SJCRH30 (cell line): ENCODE measurements at regions not wholly inside any gene's neighbourhood (a gene's known extent, or its start where the extent isn't known, plus 50 kb on each side); places are given as distances from the start of the nearest gene placed in this dataset.
"Not testable (repeated sequence)": the region's sequence is repeated elsewhere in the genome, so short reads cannot be mapped to it uniquely, and the experiment has no call there.

Experiments used
- DNase-seq, 2 experiments: peaks; one replicate each; pipeline ENCODE4 v3.0.0-alpha.2; 2015 to 2020
- H3K27ac ChIP-seq: fragments of 250-450 bp; sonication (Bioruptor Pico); 2 replicates; pipeline ENCODE4 v1.5.1; 2020; ENCODE audit warnings: mild to moderate bottlenecking, moderate library complexity
- H3K27me3 ChIP-seq: fragments of 250-450 bp; sonication (Bioruptor Pico); 2 replicates; pipeline ENCODE4 v1.5.1; 2020; ENCODE audit warnings: mild to moderate bottlenecking, moderate library complexity
- H3K36me3 ChIP-seq: fragments of 250-450 bp; sonication (Bioruptor Pico); 2 replicates; pipeline ENCODE4 v1.5.1; 2020; ENCODE audit warnings: mild to moderate bottlenecking, moderate library complexity
- H3K4me1 ChIP-seq: fragments of 250-450 bp; sonication (Bioruptor Pico); 2 replicates; pipeline ENCODE4 v1.5.1; 2020; ENCODE audit warnings: mild to moderate bottlenecking, moderate library complexity
- H3K4me3 ChIP-seq: fragments of 250-450 bp; sonication (Bioruptor Pico); 2 replicates; pipeline ENCODE4 v1.5.1; 2020; ENCODE audit warnings: mild to moderate bottlenecking, moderate library complexity
- H3K9me3 ChIP-seq: fragments of 250-450 bp; sonication (Bioruptor Pico); replicated peaks from 2 replicates; pipeline ENCODE4 v1.5.1; 2020; ENCODE audit warnings: mild to moderate bottlenecking, moderate library complexity

DNA sequence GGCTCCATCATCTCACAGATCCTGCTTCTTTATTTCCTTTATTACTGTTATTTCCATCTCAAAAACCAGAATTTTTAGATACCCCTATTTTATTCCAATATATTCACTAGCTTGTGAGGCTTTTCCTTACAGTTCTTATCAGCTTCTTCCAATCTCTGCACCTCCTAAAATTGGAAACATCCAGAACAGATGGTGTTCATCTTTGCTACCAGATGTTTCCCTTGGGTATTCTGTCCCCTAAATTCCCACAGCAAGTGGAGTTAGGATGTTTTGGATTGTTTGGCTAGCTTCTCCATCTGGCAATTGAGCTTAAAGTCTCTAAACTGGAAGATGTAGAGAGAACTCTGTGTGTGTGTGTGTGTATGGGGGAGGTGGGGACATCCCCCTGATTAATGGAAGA lies 580.4 kb downstream of the DTWD2 start:
- peaks cover 3% of the 10 kb centered on the region for H3K4me1 ChIP-seq
- peaks cover 5% of the 10 kb centered on the region; the same call in 1 of the 2 replicates for H3K9me3 ChIP-seq
- no peaks in the 10 kb centered on the region; the same call in 1 of the 2 replicates for H3K36me3 ChIP-seq
- H3K27me3 ChIP-seq = no peaks in the 10 kb centered on the region
- DNase-seq = no peak
- no peak overlapping the region for H3K4me3 ChIP-seq
- no peak overlapping the region for H3K27ac ChIP-seq

DNA sequence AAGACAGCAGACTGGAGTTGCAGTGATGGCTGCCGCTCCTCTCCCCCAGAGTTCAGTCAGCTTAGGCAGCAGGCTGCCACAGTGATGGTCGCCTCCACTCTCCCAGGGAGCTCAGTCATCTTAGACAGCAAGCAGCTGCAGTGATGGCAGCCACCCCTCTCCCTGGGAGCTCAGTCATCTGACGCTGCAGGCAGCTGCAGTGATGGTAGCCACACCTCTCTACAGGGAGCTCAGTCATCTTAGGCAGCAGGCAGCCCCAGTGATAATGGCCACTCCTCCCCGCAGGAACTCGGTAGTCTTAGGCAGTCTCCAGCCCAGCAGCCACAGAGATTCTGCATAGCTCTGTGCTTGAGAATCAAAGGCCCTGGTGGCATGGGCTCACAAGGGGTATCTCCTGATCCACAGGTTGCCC lies 582.7 kb downstream of the DTWD2 start:
- H3K4me1 ChIP-seq = peaks cover 3% of the 10 kb centered on the region
- H3K4me3 ChIP-seq = peak overlapping the region; percentile 15
- H3K27ac ChIP-seq = peak overlapping the region; percentile 30
- peaks cover 9% of the 10 kb centered on the region; the same call in 1 of the 2 replicates for H3K9me3 ChIP-seq
- H3K36me3 ChIP-seq = no peaks in the 10 kb centered on the region; the same call in 1 of the 2 replicates
- DNase-seq = peak; percentile 86
- H3K27me3 ChIP-seq = no peaks in the 10 kb centered on the region

DNA sequence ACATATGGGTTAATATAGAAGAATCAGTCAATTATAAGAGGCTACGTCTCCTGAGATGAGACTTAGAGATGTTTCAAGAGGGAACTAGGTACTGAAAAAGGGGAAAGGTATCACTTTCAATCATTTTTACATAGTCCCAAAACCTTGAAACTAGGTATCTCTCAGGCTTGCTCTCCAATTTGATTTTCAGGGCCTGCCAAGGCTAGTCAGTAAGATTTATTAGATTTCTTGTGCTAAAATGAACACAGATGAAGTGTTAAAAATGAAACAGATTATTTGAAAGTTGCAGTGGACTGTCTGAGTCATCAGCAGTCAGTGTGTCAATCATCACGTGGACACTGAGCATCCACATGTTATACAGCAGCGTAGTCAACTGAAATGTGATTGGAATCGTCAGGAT lies 591.1 kb downstream of the DTWD2 start:
- H3K27me3 ChIP-seq = no peaks in the 10 kb centered on the region
- no peak for DNase-seq
- H3K4me1 ChIP-seq = no peaks in the 10 kb centered on the region
- peaks cover 4% of the 10 kb centered on the region; the same call in 1 of the 2 replicates for H3K9me3 ChIP-seq
- H3K36me3 ChIP-seq = no peaks in the 10 kb centered on the region
- no peak overlapping the region for H3K4me3 ChIP-seq
- no peak overlapping the region for H3K27ac ChIP-seq

DNA sequence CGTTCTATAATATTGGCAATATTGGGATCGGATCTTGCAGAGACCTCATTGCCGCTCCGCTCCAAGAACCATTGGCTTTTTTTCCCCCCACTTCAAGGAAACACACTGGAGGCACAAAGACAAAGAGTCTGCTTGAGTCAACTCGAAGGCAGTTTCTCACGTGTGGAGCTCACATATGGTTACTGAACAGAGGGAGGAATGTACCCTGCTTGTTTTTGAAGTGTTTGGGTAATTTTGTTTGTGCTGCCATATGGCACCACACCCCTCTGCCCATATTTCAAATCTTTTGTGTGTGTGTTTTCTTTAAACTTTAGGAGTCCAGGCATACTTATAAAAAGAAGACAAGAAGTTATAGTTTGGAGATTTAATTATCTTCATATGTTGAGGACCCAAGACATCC lies 595.9 kb downstream of the DTWD2 start:
- Histone ChIP-seq H3K9me3 (no peaks in the 10 kb centered on the region), H3K36me3 (no peaks in the 10 kb centered on the region), H3K4me1 (no peaks in the 10 kb centered on the region), H3K27ac (no peak overlapping the region), H3K27me3 (no peaks in the 10 kb centered on the region), H3K4me3 (no peak overlapping the region)
- no peak for DNase-seq

DNA sequence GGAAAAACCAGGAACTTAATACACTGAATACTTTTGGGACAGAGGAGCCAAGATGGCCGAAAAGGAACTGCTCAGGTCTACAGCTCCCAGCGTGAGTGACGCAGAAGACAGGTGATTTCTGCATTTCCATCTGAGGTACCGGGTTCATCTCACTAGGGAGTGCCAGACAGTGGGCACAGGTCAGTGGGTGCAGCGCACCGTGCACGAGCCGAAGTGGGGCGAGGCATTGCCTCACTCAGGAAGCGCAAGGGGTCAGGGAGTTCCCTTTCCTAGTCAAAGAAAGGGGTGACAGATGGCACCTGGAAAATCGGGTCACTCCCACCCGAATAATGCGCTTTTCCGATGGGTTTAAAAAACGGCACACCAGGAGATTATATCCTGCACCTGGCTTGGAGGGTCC lies 605.4 kb downstream of the DTWD2 start:
- H3K27ac ChIP-seq, H3K9me3 ChIP-seq, H3K36me3 ChIP-seq, H3K27me3 ChIP-seq, H3K4me3 ChIP-seq, H3K4me1 ChIP-seq, DNase-seq: not testable (repeated sequence)

- no peaks in the 10 kb centered on the region for H3K4me1 ChIP-seq
- no peaks in the 10 kb centered on the region for H3K27me3 ChIP-seq
- no peak overlapping the region for H3K27ac ChIP-seq
- H3K9me3 ChIP-seq = no peaks in the 10 kb centered on the region
- DNase-seq = no peak
- H3K4me3 ChIP-seq = no peak overlapping the region
- no peaks in the 10 kb centered on the region for H3K36me3 ChIP-seq
These were observed 608.9 kb downstream of the DTWD2 start for GRCh38 chr5:118379470-118379869.

DNA sequence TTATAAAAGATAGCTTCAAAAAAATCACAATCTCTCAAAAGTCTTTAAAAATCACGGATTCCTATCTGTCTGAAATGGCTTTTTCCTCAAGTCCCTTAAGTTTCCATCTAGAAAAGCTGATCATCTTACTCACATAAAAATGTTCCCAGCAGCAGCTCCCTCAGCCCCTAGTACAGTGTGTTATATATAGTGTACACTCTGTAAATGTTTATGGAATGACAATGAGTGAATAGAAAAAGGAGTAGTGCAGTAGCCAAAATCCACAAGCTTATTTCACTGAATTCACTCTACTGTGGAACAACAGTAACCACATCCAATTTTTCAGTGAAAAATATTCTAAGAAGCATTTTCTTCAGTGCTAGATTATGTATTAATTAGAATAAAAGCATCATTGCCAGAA lies 609.4 kb downstream of the DTWD2 start:
- Histone ChIP-seq H3K27ac (no peak overlapping the region), H3K4me1 (no peaks in the 10 kb centered on the region), H3K36me3 (no peaks in the 10 kb centered on the region), H3K9me3 (no peaks in the 10 kb centered on the region), H3K27me3 (no peaks in the 10 kb centered on the region), H3K4me3 (no peak overlapping the region)
- DNase-seq = no peak

DNA sequence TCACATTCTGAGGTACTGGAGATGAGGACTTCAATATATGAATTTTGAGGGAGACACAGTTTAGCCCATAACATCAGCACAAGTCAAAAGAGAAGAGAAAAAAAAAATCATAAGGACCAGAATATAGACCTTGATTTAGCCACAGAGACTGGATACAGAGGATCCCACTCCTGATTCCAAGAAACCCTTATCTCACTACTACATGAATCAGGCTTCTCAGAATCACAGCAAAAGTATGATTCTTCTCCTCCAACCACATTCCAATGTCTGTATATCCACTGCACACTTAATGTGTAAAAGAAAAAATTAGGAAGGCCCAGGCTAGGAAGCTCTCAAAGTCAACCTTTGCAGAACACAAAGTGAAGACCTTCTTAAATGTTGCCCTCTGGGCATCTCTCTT lies 610.9 kb downstream of the DTWD2 start:
- no peaks in the 10 kb centered on the region for H3K27me3 ChIP-seq

GRCh38 chr5:118371973-118372831 lies 616.1 kb downstream of the DTWD2 start:
- H3K9me3 ChIP-seq = no peaks in the 10 kb centered on the region
- DNase-seq = peak; percentile 13 to 47
- H3K27me3 ChIP-seq = no peaks in the 10 kb centered on the region

More for the DNA sequence above, 610.9 kb downstream of the DTWD2 start:
- no peak overlapping the region for H3K27ac ChIP-seq
- peaks cover 4% of the 10 kb centered on the region; the same call in 1 of the 2 replicates for H3K4me1 ChIP-seq
- no peaks in the 10 kb centered on the region for H3K9me3 ChIP-seq
- DNase-seq = no peak
- H3K4me3 ChIP-seq = no peak overlapping the region
- no peaks in the 10 kb centered on the region for H3K36me3 ChIP-seq

DNA sequence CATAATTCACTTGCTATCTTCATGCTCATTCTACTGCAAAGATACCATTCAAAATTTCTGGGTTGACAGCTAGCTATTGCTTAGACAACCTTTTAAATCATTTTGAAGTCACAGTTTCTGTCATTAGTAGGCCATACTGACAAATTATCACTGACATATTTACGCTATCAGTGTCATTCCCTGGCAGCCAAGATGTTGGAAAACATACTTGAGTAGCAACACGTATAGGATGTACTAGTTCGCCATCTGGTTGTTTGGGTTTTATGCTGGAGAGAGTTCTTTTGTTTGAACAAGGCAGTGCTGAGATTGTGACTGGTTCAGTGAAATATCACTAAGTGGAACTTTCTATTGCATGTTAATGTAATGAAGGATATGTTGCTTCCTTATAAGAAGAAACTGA lies 621.9 kb downstream of the DTWD2 start:
- no peaks in the 10 kb centered on the region for H3K27me3 ChIP-seq
- H3K27ac ChIP-seq = no peak overlapping the region
- no peaks in the 10 kb centered on the region for H3K36me3 ChIP-seq
- no peak overlapping the region for H3K4me3 ChIP-seq
- no peaks in the 10 kb centered on the region for H3K9me3 ChIP-seq
- no peaks in the 10 kb centered on the region for H3K4me1 ChIP-seq
- no peak for DNase-seq

More at GRCh38 chr5:118371973-118372831, 616.1 kb downstream of the DTWD2 start:
- H3K4me3 ChIP-seq = no peak overlapping the region
- H3K36me3 ChIP-seq = no peaks in the 10 kb centered on the region
- no peak overlapping the region for H3K27ac ChIP-seq
- peaks cover 11% of the 10 kb centered on the region for H3K4me1 ChIP-seq

DNA sequence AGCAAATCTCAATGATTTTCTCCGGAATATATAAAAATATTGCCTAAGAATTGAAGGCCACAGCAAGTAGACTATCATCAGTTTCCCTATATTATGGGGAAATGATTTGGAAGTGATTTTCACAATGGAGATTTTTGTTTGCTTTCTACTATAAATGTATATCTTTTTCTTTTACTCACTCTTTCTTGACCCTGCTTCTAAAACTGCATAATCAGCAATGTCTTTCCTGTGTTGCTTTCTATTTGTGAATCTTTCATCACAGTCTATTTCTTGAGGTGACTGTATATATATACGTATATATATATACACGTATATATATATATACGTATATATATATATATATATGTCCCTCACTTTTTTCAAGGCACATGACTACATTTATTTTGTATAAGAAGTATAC lies 622.6 kb downstream of the DTWD2 start:
- H3K27ac ChIP-seq = no peak overlapping the region
- no peak for DNase-seq
- no peaks in the 10 kb centered on the region for H3K4me1 ChIP-seq
- no peaks in the 10 kb centered on the region for H3K9me3 ChIP-seq
- no peak overlapping the region for H3K4me3 ChIP-seq
- no peaks in the 10 kb centered on the region for H3K27me3 ChIP-seq
- H3K36me3 ChIP-seq = no peaks in the 10 kb centered on the region

- no peaks in the 10 kb centered on the region for H3K27me3 ChIP-seq
- no peak overlapping the region for H3K27ac ChIP-seq
- no peaks in the 10 kb centered on the region for H3K36me3 ChIP-seq
- H3K9me3 ChIP-seq = no peaks in the 10 kb centered on the region
- DNase-seq = no peak
- no peaks in the 10 kb centered on the region for H3K4me1 ChIP-seq
- no peak overlapping the region for H3K4me3 ChIP-seq
These were observed 633.5 kb downstream of the DTWD2 start for GRCh38 chr5:118354797-118355196.

DNA sequence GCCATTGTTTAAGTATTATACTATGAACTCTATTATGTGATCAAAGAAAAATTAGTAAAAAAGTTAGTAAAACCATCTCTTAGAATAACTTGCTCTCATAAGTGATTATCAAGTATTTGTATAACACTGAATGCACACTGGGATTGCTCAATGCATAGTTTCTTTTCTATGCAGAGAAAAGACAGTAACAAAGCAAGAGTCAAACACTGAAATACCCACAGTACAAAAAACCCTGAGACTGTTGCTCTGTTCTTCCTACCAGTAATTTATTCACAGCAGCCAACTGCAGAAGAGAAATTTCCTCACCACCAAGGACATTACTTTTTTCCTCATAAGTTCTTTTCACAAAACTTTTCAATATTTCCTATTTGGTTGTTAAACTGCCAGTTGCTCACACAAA lies 634.4 kb downstream of the DTWD2 start:
- no peaks in the 10 kb centered on the region for H3K4me1 ChIP-seq
- no peak overlapping the region for H3K4me3 ChIP-seq
- H3K27me3 ChIP-seq = no peaks in the 10 kb centered on the region
- H3K9me3 ChIP-seq = no peaks in the 10 kb centered on the region
- no peaks in the 10 kb centered on the region for H3K36me3 ChIP-seq
- DNase-seq = no peak
- H3K27ac ChIP-seq = no peak overlapping the region

GRCh38 chr5:118336468-118336867 lies 651.9 kb downstream of the DTWD2 start:
- no peak for DNase-seq
- no peaks in the 10 kb centered on the region for H3K36me3 ChIP-seq
- H3K27me3 ChIP-seq = no peaks in the 10 kb centered on the region
- H3K9me3 ChIP-seq = no peaks in the 10 kb centered on the region
- H3K4me1 ChIP-seq = no peaks in the 10 kb centered on the region
- H3K4me3 ChIP-seq = no peak overlapping the region
- H3K27ac ChIP-seq = no peak overlapping the region

- Histone ChIP-seq H3K4me1 (no peaks in the 10 kb centered on the region), H3K36me3 (no peaks in the 10 kb centered on the region), H3K27ac (no peak overlapping the region), H3K4me3 (no peak overlapping the region), H3K27me3 (no peaks in the 10 kb centered on the region), H3K9me3 (no peaks in the 10 kb centered on the region; the same call in 1 of the 2 replicates)
- no peak for DNase-seq
These were observed 661.0 kb downstream of the DTWD2 start for GRCh38 chr5:118327389-118327788.
